GM13977 (cell line): ENCODE measurements at regions not wholly inside any gene's neighbourhood (a gene's known extent, or its start where the extent isn't known, plus 50 kb on each side); places are given as distances from the start of the nearest gene placed in this dataset.

Source experiments
- DNase-seq: peaks from one replicate; pipeline ENCODE4 v3.0.0; 2012; ENCODE audit warnings: low spot score
- in situ Hi-C: fragments of 300-500 bp; cut with MboI; formaldehyde crosslinking; loops from one replicate; pipeline ENCODE4 v1.12.0; 2022; ENCODE audit warnings: low sequenced_read_pairs, low pct_unique_long_range_greater_than_20kb, mixed read lengths, inconsistent platforms; ENCODE audit not compliant: unreplicated experiment
- TF ChIP-seq, protein P1 (sequence below): IDR thresholded peaks from 2 replicates; pipeline ENCODE4 v1.5.1; 2012; ENCODE audit warnings: mild to moderate bottlenecking, control low read depth; ENCODE audit not compliant: insufficient read depth; ENCODE audit errors: extremely low read depth, missing control alignments

DNA sequence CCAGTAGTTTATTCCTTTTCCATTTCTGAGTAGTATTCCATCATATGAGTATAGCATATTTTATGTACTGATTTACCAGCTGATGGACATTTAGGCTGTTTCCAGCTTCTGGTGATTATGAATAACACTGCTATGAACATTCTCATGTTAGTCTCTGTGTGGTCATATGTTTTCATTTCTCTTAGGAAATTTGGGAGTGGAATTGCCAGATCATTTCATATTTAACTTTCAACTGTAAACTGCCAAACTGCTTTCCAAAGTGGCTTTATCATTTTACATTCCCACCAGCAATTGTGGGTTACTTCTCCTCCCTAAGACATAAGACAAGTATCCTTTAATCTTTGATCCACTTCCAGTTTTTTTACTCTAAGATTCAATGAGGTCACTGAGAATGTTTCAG lies 85.7 kb upstream of the RALGPS2 start:
- TF ChIP-seq, protein P1, sequence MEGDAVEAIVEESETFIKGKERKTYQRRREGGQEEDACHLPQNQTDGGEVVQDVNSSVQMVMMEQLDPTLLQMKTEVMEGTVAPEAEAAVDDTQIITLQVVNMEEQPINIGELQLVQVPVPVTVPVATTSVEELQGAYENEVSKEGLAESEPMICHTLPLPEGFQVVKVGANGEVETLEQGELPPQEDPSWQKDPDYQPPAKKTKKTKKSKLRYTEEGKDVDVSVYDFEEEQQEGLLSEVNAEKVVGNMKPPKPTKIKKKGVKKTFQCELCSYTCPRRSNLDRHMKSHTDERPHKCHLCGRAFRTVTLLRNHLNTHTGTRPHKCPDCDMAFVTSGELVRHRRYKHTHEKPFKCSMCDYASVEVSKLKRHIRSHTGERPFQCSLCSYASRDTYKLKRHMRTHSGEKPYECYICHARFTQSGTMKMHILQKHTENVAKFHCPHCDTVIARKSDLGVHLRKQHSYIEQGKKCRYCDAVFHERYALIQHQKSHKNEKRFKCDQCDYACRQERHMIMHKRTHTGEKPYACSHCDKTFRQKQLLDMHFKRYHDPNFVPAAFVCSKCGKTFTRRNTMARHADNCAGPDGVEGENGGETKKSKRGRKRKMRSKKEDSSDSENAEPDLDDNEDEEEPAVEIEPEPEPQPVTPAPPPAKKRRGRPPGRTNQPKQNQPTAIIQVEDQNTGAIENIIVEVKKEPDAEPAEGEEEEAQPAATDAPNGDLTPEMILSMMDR: no peak
- no peak for DNase-seq
- in situ Hi-C loops: no loop called here

DNA sequence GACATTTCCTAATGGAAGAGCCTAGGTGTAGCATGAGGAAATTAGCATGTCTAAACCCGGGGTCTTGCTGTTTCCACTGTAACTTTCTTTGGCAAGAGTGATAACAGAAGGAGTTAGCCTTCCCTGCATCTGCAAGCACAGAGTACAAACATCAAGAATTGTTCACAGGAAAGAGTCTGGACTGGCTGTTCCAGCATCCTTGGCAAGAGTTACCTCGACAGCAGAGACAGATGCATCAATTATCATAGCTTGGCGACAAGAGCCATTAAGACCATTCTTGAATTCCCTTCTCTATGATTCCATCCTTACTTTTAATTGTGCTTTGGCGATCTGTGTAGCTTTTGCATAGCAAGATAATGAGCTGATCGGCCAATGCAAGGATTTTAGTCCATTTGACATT lies 82.8 kb upstream of the RALGPS2 start:
- in situ Hi-C loops: no loop called here
- TF ChIP-seq, protein P1: no peak
- no peak for DNase-seq

DNA sequence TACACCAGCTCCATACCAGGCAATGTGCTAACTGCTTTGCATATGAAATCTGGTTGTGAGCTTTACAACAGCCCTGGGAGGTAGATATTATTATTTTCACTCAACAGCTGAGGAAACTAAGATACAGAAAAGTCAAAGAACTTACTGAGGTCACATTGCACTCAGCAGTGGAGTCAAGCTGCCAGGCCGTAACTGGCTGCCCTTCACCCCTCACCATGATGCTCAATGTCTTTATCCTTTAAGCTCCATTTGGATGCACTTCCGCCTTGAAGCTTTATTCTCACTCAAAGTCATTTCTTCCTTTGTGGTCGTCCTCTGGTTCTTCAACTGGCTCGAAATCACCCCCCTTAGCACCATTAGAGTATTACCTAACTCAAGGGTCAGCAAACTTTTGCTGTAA lies 81.7 kb upstream of the RALGPS2 start:
- in situ Hi-C loops: no loop called here

DNA sequence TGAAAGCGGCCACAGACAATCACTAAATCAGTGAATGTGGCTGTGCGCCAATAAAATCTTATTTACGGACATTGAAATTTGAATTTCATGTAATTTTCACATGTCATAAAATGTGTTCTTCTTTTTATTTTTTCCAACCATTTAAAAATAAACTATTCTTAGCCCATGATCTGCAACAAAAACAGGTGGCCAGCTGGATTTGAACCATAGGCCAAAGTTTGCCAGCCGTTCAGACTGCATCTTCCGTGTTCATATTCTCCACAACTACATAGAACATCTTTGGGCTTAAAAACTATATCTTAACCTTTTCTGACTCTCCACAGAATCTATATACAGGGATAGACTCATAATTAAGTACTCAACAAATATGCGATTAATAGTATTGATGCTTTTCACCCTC lies 81.2 kb upstream of the RALGPS2 start:
- TF ChIP-seq, protein P1: no peak
- in situ Hi-C loops: no loop called here
- DNase-seq: no peak

More for the DNA sequence above, 81.7 kb upstream of the RALGPS2 start:
- no peak for DNase-seq
- TF ChIP-seq, protein P1: no peak

DNA sequence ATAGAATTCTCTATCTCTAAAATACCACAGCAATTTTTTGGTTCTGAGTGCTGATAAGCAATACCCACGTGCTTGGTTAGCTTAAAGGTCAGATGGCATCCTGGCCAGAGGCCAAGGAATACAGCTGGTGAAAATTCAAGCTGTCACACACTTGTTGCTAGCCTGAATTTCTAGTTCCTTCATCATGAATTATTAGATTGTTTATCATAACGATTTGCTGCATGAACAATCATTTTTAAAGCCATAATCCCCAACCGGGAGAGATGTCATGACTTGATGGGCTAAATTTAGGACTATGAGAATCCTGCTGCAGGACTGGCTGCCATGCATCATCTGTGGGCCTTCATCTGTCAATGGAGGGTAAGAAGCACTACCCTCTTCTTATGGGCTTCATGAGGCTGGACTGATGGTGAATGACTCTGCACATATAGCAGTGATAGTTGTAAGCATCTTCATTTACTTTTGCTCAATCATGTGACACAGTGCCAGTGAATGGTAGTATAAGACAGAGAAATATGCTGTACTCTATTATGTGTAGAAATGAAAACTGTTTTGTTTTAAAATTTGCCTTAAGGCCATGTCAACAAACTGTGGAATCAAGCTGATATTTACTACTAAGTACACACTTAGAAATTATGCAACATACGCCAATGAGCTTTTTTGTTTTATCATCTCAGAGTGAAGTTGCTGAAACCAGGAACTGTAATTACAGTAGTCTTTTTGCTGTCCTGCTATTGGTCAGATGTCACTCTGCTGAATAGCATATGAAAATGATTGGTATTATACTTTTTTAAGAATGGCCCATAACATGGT lies 80.5 kb upstream of the RALGPS2 start:
- DNase-seq: no peak
- in situ Hi-C loops: no loop called here
- TF ChIP-seq, protein P1: no peak

DNA sequence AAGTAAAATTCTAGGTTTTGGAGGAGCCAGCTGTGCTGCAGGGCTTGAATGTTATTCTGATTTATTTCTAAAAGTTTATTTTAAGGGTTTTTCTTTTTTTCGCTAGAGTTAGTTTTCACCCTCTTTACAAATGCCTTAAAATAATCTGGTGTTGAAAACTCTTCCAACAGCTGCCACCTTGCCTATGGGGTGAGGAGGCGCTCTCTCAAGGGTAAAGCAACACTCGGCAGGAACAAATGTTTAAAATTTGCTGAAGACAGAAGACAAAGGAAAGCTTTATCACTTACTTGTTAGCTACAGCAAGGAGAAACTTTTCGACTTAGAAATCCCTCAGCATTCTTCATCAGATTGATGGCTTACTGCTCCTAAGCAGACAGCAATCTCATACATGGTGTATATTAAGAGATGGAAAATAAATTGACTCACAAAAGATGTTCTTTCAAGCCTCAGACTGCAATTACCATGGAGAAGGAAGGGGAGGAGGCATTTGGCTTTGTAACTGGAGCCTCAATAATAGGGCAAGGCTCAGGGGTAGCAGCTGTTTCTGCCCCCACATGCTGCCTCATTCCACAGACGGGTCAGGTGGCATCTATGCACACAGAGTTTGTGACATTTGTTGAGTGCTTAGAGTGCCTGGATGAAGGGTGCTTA lies 79.8 kb upstream of the RALGPS2 start:
- in situ Hi-C loops: no loop called here
- TF ChIP-seq, protein P1: no peak
- DNase-seq: no peak
